GM21360 (cell line): ENCODE measurements at regions not wholly inside any gene's neighbourhood (a gene's known extent, or its start where the extent isn't known, plus 50 kb on each side); places are given as distances from the start of the nearest gene placed in this dataset.
"Not testable (repeated sequence)": the region's sequence is repeated elsewhere in the genome, so short reads cannot be mapped to it uniquely, and the experiment has no call there.

Source experiments
- ATAC-seq: cut with Tn5 transposase; IDR thresholded peaks from one replicate; pipeline ENCODE4 v1.9.1; 2021; ENCODE audit warnings: mild to moderate bottlenecking, moderate library complexity; ENCODE audit not compliant: unreplicated experiment

- no peak for ATAC-seq
Observed at GRCh38 chr10:29882766-29883165, 176.6 kb downstream of the JCAD start.

GRCh38 chr10:29881811-29882210 lies 177.6 kb downstream of the JCAD start:
- ATAC-seq = no peak

GRCh38 chr10:29881336-29881771 lies 178.0 kb downstream of the JCAD start:
- no peak for ATAC-seq

- ATAC-seq = no peak
Observed at GRCh38 chr10:29880856-29881255, 178.5 kb downstream of the JCAD start.

- ATAC-seq = no peak
Observed at GRCh38 chr10:29879862-29880261, 179.5 kb downstream of the JCAD start.

- no peak for ATAC-seq
Observed at GRCh38 chr10:29878492-29878891, 180.9 kb downstream of the JCAD start.

- ATAC-seq = no peak
Observed at GRCh38 chr10:29877793-29878491, 181.4 kb downstream of the JCAD start.

GRCh38 chr10:29876008-29876555 lies 183.3 kb downstream of the JCAD start:
- no peak for ATAC-seq

- no peak for ATAC-seq
Observed at GRCh38 chr10:29874606-29875269, 184.6 kb downstream of the JCAD start.

GRCh38 chr10:29873941-29874484 lies 185.4 kb downstream of the JCAD start:
- no peak for ATAC-seq

GRCh38 chr10:29870522-29871044 lies 188.8 kb downstream of the JCAD start:
- ATAC-seq = no peak

- ATAC-seq = no peak
Observed at GRCh38 chr10:29869593-29869992, 189.8 kb downstream of the JCAD start.

GRCh38 chr10:29866356-29866755 lies 193.0 kb downstream of the JCAD start:
- ATAC-seq = no peak

GRCh38 chr10:29865700-29866355 lies 193.6 kb downstream of the JCAD start:
- no peak for ATAC-seq

- no peak for ATAC-seq
Observed at GRCh38 chr10:29862923-29863614, 196.3 kb downstream of the JCAD start.

- no peak for ATAC-seq
Observed at GRCh38 chr10:29861811-29862505, 197.4 kb downstream of the JCAD start.

GRCh38 chr10:29861231-29861630 lies 198.2 kb downstream of the JCAD start:
- not testable (repeated sequence) for ATAC-seq

GRCh38 chr10:29860166-29860565 lies 199.2 kb downstream of the JCAD start:
- ATAC-seq = no peak

- ATAC-seq = no peak
Observed at GRCh38 chr10:29859521-29860130, 199.8 kb downstream of the JCAD start.
